ENCODE measurements at regions not wholly inside any gene's neighbourhood (a gene's known extent, or its start where the extent isn't known, plus 50 kb on each side); places are given as distances from the start of the nearest gene placed in this dataset.

GRCh38 chr7:98565103-98565502, 52.0 kb upstream of the NPTX2 start:
- no peak for DNase-seq (ENCODE audit: low spot score)

GRCh38 chr7:98562871-98563495, 54.1 kb upstream of the NPTX2 start:
- DNase-seq (ENCODE audit: low spot score), result no peak

- DNase-seq (ENCODE audit: low spot score), result no peak
These were observed 54.7 kb upstream of the NPTX2 start for GRCh38 chr7:98562381-98562823.

- DNase-seq (ENCODE audit: low spot score), result no peak
These were observed 57.1 kb upstream of the NPTX2 start for GRCh38 chr7:98559958-98560357.

- no peak for DNase-seq (ENCODE audit: low spot score)
These were observed 57.9 kb upstream of the NPTX2 start for GRCh38 chr7:98559219-98559618.

GRCh38 chr7:98557538-98558031, 59.5 kb upstream of the NPTX2 start:
- DNase-seq (ENCODE audit: low spot score), result no peak

GRCh38 chr7:98556288-98556687, 60.8 kb upstream of the NPTX2 start:
- no peak for DNase-seq (ENCODE audit: low spot score)

- DNase-seq (ENCODE audit: low spot score), result no peak
These were observed 61.7 kb upstream of the NPTX2 start for GRCh38 chr7:98555403-98555802.

GRCh38 chr7:98553666-98554065, 63.4 kb upstream of the NPTX2 start:
- DNase-seq (ENCODE audit: low spot score), result no peak

GRCh38 chr7:98551611-98552273, 65.3 kb upstream of the NPTX2 start:
- no peak for DNase-seq (ENCODE audit: low spot score)

- no peak for DNase-seq (ENCODE audit: low spot score)
These were observed 68.1 kb upstream of the NPTX2 start for GRCh38 chr7:98548971-98549370.

GRCh38 chr7:98548370-98548769, 68.7 kb upstream of the NPTX2 start:
- DNase-seq (ENCODE audit: low spot score), result no peak

GRCh38 chr7:98541101-98541500, 76.0 kb upstream of the NPTX2 start:
- no peak for DNase-seq (ENCODE audit: low spot score)

GRCh38 chr7:98539865-98540264, 77.2 kb upstream of the NPTX2 start:
- DNase-seq (ENCODE audit: low spot score), result no peak

GRCh38 chr7:98536803-98537202, 80.3 kb upstream of the NPTX2 start:
- DNase-seq (ENCODE audit: low spot score), result no peak

GRCh38 chr7:98534493-98534892, 82.6 kb upstream of the NPTX2 start:
- DNase-seq (ENCODE audit: low spot score), result no peak

- DNase-seq (ENCODE audit: low spot score), result no peak
These were observed 85.4 kb upstream of the NPTX2 start for GRCh38 chr7:98531717-98532116.

GRCh38 chr7:98528079-98528478, 89.0 kb upstream of the NPTX2 start:
- no peak for DNase-seq (ENCODE audit: low spot score)

GRCh38 chr7:98526059-98526458, 91.0 kb upstream of the NPTX2 start:
- DNase-seq (ENCODE audit: low spot score), result no peak

GRCh38 chr7:98521089-98521692, 95.9 kb upstream of the NPTX2 start:
- no peak for DNase-seq (ENCODE audit: low spot score)

- DNase-seq (ENCODE audit: low spot score), result no peak
These were observed 96.6 kb upstream of the NPTX2 start for GRCh38 chr7:98520356-98520951.

GRCh38 chr7:98518159-98518947, 98.7 kb upstream of the NPTX2 start:
- no peak for DNase-seq (ENCODE audit: low spot score)
